Stimulated activated CD8-positive, alpha-beta memory T cell treated with anti-CD3 and anti-CD28 coated beads, Interleukin-15, amount 100 ng/mL, for 24 hours (primary cell): ENCODE measurements at regions not wholly inside any gene's neighbourhood (a gene's known extent, or its start where the extent isn't known, plus 50 kb on each side); places are given as distances from the start of the nearest gene placed in this dataset.
"Not testable (repeated sequence)": the region's sequence is repeated elsewhere in the genome, so short reads cannot be mapped to it uniquely, and the experiment has no call there.

Experiments
- DNase-seq: peaks from one replicate; pipeline ENCODE4 v3.0.0-alpha.2; 2020; ENCODE audit warnings: low read depth

GRCh38 chr22:23381661-23382427 lies 198.2 kb downstream of the IGLL1 start:
- DNase-seq, result no peak

- DNase-seq, result no peak
Observed at GRCh38 chr22:23380911-23381310, 199.2 kb downstream of the IGLL1 start.

GRCh38 chr22:23380230-23380573 lies 199.9 kb downstream of the IGLL1 start:
- no peak for DNase-seq

- not testable (repeated sequence) for DNase-seq
Observed at GRCh38 chr22:23379540-23380229, 199.4 kb downstream of the BCR start.

GRCh38 chr22:23377767-23378166 lies 197.5 kb downstream of the BCR start:
- no peak for DNase-seq

- DNase-seq, result no peak
Observed at GRCh38 chr22:23376256-23376655, 195.9 kb downstream of the BCR start.

- no peak for DNase-seq
Observed at GRCh38 chr22:23375031-23375827, 194.9 kb downstream of the BCR start.

- no peak for DNase-seq
Observed at GRCh38 chr22:23373601-23374000, 193.3 kb downstream of the BCR start.

- DNase-seq, result no peak
Observed at GRCh38 chr22:23370251-23370650, 189.9 kb downstream of the BCR start.

GRCh38 chr22:23369054-23369685 lies 188.9 kb downstream of the BCR start:
- no peak for DNase-seq
